ENCODE measurements at regions not wholly inside any gene's neighbourhood (a gene's known extent, or its start where the extent isn't known, plus 50 kb on each side); places are given as distances from the start of the nearest gene placed in this dataset.

DNA sequence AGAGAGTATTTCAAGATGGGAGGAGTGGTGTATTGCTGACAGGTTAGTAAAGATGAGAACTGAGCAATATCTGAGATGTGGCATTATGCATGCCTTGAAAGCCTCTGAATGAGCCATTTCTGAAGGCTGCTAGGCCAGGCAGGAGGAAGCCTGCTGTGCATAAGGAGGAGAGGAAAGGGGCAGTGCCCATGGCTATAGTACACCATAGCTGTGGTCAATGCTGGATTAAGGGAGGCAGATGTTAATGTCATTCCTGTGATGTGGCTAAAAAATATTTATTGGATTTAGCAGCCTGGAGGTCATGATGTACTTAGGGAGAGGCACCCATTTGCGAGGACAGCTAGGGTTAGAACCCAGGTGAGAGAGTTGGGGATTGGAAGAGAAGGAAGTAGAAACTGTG is 130.0 kb upstream of the LNX1 start:
- Mint-ChIP-seq H3K27me3 (ENCODE audit: low read depth, poor library complexity) (no peaks in the 10 kb centered on the region), H3K27ac (no peak overlapping the region), H3K4me3 (no peak overlapping the region), H3K4me1 (peaks cover 11% of the 10 kb centered on the region), H3K36me3 (ENCODE audit: low read depth) (no peaks in the 10 kb centered on the region), H3K9me3 (peaks cover 3% of the 10 kb centered on the region)
- DNase-seq, result no peak
- TF ChIP-seq, protein P1, sequence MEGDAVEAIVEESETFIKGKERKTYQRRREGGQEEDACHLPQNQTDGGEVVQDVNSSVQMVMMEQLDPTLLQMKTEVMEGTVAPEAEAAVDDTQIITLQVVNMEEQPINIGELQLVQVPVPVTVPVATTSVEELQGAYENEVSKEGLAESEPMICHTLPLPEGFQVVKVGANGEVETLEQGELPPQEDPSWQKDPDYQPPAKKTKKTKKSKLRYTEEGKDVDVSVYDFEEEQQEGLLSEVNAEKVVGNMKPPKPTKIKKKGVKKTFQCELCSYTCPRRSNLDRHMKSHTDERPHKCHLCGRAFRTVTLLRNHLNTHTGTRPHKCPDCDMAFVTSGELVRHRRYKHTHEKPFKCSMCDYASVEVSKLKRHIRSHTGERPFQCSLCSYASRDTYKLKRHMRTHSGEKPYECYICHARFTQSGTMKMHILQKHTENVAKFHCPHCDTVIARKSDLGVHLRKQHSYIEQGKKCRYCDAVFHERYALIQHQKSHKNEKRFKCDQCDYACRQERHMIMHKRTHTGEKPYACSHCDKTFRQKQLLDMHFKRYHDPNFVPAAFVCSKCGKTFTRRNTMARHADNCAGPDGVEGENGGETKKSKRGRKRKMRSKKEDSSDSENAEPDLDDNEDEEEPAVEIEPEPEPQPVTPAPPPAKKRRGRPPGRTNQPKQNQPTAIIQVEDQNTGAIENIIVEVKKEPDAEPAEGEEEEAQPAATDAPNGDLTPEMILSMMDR (IDR thresholded peaks at IDR 0.05), result no peak

DNA sequence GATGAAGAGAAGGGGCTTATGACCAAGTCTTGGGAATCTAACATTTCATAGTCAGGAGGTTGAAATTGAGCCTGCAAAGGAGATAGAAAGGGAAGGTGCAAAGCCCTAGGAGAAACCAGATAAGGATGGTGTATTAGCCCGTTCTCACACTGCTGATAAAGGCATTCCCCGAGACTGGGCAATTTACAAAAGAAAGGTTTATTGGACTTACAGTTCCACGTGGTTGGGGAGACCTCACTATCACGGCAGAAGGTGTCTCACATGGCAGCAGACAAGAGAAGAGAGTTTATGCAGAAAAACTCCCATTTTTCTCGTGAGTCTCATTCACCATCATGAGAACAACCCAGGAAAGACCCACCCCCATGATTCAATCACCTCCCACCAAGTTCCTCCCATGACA is 129.5 kb upstream of the LNX1 start:
- no peak overlapping the region for H3K27ac Mint-ChIP-seq
- DNase-seq, result no peak
- no peaks in the 10 kb centered on the region for H3K27me3 Mint-ChIP-seq (ENCODE audit: low read depth, poor library complexity)
- TF ChIP-seq, protein P1 (IDR thresholded peaks at IDR 0.05), result no peak
- H3K9me3 Mint-ChIP-seq, result peaks cover 3% of the 10 kb centered on the region
- no peak overlapping the region for H3K4me3 Mint-ChIP-seq
- H3K36me3 Mint-ChIP-seq (ENCODE audit: low read depth), result no peaks in the 10 kb centered on the region
- peaks cover 11% of the 10 kb centered on the region for H3K4me1 Mint-ChIP-seq

DNA sequence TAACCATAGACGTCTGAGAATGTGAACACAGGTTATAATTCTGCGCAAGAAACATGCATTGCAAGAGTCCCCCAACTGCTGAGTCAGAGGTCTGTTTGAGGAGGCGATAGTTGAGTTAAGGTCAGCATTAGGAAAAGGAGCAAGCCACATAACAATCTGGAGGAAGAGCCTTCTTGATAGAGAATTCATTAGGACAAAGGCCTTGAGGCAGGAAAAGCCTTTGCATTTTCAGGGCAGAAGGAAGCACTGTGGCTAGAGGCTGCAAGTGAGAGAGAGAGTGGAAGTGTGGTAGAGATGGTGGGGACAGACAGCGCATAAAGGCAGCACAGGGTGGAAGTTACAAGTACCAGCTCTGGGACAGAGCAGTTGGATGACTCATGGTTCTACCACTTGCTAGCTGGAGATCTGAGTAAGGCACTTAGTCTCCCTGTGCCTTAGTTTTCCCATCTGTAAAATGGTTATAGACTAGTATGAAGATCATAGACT is 125.8 kb upstream of the LNX1 start:
- Mint-ChIP-seq H3K4me1 (peaks cover 16% of the 10 kb centered on the region), H3K27ac (no peak overlapping the region), H3K4me3 (no peak overlapping the region), H3K27me3 (ENCODE audit: low read depth, poor library complexity) (no peaks in the 10 kb centered on the region), H3K36me3 (ENCODE audit: low read depth) (no peaks in the 10 kb centered on the region), H3K9me3 (peaks cover 3% of the 10 kb centered on the region)
- TF ChIP-seq, protein P1 (IDR thresholded peaks at IDR 0.05), result no peak
- no peak for DNase-seq

DNA sequence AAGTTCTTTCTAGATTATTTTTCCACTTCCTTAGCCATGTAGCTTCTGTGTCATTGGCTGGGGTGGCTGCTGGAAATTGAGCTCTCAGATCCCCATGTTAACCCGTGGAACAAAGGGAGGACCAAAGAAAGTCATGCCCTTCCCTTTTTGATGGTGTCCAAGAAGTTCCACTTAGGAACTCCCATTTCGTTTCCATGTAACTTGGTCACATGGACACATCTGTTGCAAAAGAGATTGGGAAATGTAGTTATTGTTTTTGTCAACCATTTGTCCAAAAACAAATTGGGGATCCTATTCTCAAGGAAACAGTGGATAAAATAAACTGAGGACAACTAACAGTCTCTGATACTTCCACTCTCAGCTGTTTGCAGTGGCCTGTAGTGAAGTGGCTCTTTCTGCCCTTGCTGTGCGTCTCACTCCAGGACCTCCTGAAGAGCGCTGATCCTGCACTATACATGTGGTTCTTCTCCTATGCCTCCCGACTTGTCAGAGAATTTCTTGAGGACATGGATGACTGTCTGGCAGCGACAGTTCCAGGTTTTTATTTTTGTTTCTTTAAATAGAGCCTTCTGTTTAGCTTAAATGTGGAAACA is 125.3 kb upstream of the LNX1 start:
- H3K27ac Mint-ChIP-seq, result no peak overlapping the region
- no peak for DNase-seq
- H3K4me1 Mint-ChIP-seq, result peaks cover 16% of the 10 kb centered on the region
- TF ChIP-seq, protein P1 (IDR thresholded peaks at IDR 0.05), result no peak
- H3K36me3 Mint-ChIP-seq (ENCODE audit: low read depth), result no peaks in the 10 kb centered on the region
- peaks cover 3% of the 10 kb centered on the region for H3K9me3 Mint-ChIP-seq
- H3K4me3 Mint-ChIP-seq, result no peak overlapping the region
- no peaks in the 10 kb centered on the region for H3K27me3 Mint-ChIP-seq (ENCODE audit: low read depth, poor library complexity)

DNA sequence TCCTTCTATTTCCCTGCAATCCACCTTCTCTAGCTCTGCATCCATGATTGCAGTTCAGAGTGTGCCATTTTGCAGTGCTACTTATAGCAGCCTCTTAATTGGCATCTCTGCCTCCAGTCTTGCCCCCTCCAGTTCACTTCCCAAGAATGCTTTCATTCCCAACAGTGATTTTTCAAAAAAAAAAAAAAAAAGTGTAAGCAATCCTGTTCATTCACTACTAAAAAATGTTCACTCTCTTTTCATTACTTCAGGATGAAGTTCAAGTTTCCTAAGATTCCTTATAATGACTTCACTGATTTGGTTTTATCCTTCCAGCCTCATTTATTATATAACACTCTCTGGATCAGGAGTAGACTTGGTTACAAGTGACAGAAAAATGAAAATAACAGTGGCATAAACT is 124.7 kb upstream of the LNX1 start:
- Mint-ChIP-seq H3K9me3 (peaks cover 3% of the 10 kb centered on the region), H3K4me1 (peaks cover 16% of the 10 kb centered on the region), H3K36me3 (ENCODE audit: low read depth) (no peaks in the 10 kb centered on the region), H3K27me3 (ENCODE audit: low read depth, poor library complexity) (no peaks in the 10 kb centered on the region), H3K4me3 (no peak overlapping the region), H3K27ac (no peak overlapping the region)
- DNase-seq, result no peak
- TF ChIP-seq, protein P1 (IDR thresholded peaks at IDR 0.05), result no peak

Data from nephron progenitor cell (in vitro differentiated cells).